ENCODE measurements at regions not wholly inside any gene's neighbourhood (a gene's known extent, or its start where the extent isn't known, plus 50 kb on each side); places are given as distances from the start of the nearest gene placed in this dataset.

GRCh38 chrX:26557691-26558321 is 341.8 kb downstream of the MAGEB5 start:
- TF ChIP-seq CTCF (IDR thresholded peaks at IDR 0.05; ENCODE audit: low read length) (no peak), EZH2 (IDR thresholded peaks at IDR 0.05; ENCODE audit: borderline replicate concordance, low read length) (no peak)

All from OCI-LY1 (cell line).